Caco-2 (cell line): ENCODE measurements at regions not wholly inside any gene's neighbourhood (a gene's known extent, or its start where the extent isn't known, plus 50 kb on each side); places are given as distances from the start of the nearest gene placed in this dataset.

Source experiments
- BruUV-seq: library from RNA; stranded (reverse); fragments of 400-500 nt; replicated peaks from 2 replicates; lab custom pipeline; 2021; lab: Mats Ljungman, UMichigan
- CTCF ChIA-PET: fragments of 300-600 bp; sonication (Branson Sonifier 250); formaldehyde crosslinking; loops from one replicate; lab custom pipeline; 2022; ENCODE audit warnings: antibody characterized with exemption; lab: Charles Lee
- POLR2A ChIA-PET: fragments of 300-600 bp; sonication (Branson Sonifier 250); formaldehyde crosslinking; loops from one replicate; lab custom pipeline; 2022; ENCODE audit warnings: antibody characterized with exemption; lab: Charles Lee
- DNase-seq, 2 experiments: peaks; one replicate each; pipeline versions ENCODE4 v3.0.0 to v3.0.0-alpha.2; 2020 to 2022
- H3K27me3 ChIP-seq: replicated peaks from 2 replicates; pipeline ENCODE4 v1.6.0; 2011; ENCODE audit warnings: low read length; ENCODE audit not compliant: control insufficient read depth, insufficient read depth
- H3K36me3 ChIP-seq: 2 replicates; pipeline ENCODE4 v1.5.1; 2011; ENCODE audit warnings: low read length; ENCODE audit not compliant: control insufficient read depth, insufficient read depth
- H3K4me1 ChIP-seq: fragments of 250-450 bp; sonication (Bioruptor Pico); 2 replicates; pipeline ENCODE4 v1.5.1; 2020; ENCODE audit warnings: mild to moderate bottlenecking
- H3K4me3 ChIP-seq: 2 replicates; pipeline ENCODE4 v1.5.1; 2011; ENCODE audit warnings: low read depth, mild to moderate bottlenecking, control low read depth, low read length
- H3K9me3 ChIP-seq: fragments of 250-450 bp; sonication (Bioruptor Pico); 2 replicates; pipeline ENCODE4 v1.5.1; 2020; ENCODE audit warnings: mild to moderate bottlenecking, moderate library complexity
- H3K27ac Mint-ChIP-seq: one replicate; pipeline ENCODE4 v1.8.0; 2022; ENCODE audit warnings: mixed read lengths; ENCODE audit not compliant: unreplicated experiment
- H3K27me3 Mint-ChIP-seq: one replicate; pipeline ENCODE4 v1.8.0; 2022; ENCODE audit warnings: mixed read lengths; ENCODE audit not compliant: insufficient read depth, unreplicated experiment
- H3K36me3 Mint-ChIP-seq: one replicate; pipeline ENCODE4 v1.8.0; 2022; ENCODE audit warnings: mild to moderate bottlenecking, mixed read lengths; ENCODE audit not compliant: insufficient read depth, unreplicated experiment
- H3K4me1 Mint-ChIP-seq: one replicate; pipeline ENCODE4 v1.8.0; 2022; ENCODE audit warnings: low read depth, mixed read lengths; ENCODE audit not compliant: unreplicated experiment
- H3K4me3 Mint-ChIP-seq: one replicate; pipeline ENCODE4 v1.8.0; 2022; ENCODE audit warnings: mild to moderate bottlenecking, moderate library complexity, mixed read lengths; ENCODE audit not compliant: unreplicated experiment
- H3K9me3 Mint-ChIP-seq: one replicate; pipeline ENCODE4 v1.8.0; 2022; ENCODE audit warnings: mixed read lengths; ENCODE audit not compliant: unreplicated experiment
- CTCF ChIP-seq, 2 experiments: fragments of 200-600 bp in 1 of 2; IDR thresholded peaks; 1 replicate in 1 of 2; 2 replicates in 1 of 2; pipeline versions ENCODE4 v1.5.1 to v1.8.0; 2011 to 2022; ENCODE audit warnings: antibody characterized with exemption in 1 of 2, control low read depth in 1 of 2, inconsistent platforms in 1 of 2, low read depth in 1 of 2, low read length in 1 of 2, mild to moderate bottlenecking in 1 of 2, moderate library complexity in 1 of 2; ENCODE audit not compliant: insufficient read depth in 1 of 2, severe bottlenecking in 1 of 2, unreplicated experiment in 1 of 2
- intact Hi-C: fragments of 100-400 bp; cut with micrococcal nuclease; formaldehyde crosslinking; loops from one replicate; pipeline ENCODE4 v1.10.0; 2022; ENCODE audit not compliant: unreplicated experiment

GRCh38 chrX:84712621-84713020, 210.4 kb upstream of the HDX start:
- H3K4me1 ChIP-seq = no peaks in the 10 kb centered on the region
- H3K36me3 ChIP-seq = no peaks in the 10 kb centered on the region
- no peaks in the 10 kb centered on the region for H3K4me1 Mint-ChIP-seq
- H3K9me3 ChIP-seq = no peaks in the 10 kb centered on the region
- TF ChIP-seq CTCF (IDR thresholded peaks at IDR 0.05; ENCODE audit: insufficient read depth in 1 of 2, low read depth in 1 of 2, low read length in 1 of 2, severe bottlenecking in 1 of 2, unreplicated experiment in 1 of 2) = no peak
- no peak overlapping the region for H3K27ac Mint-ChIP-seq
- ChIA-PET POLR2A (no interaction called here), CTCF (no interaction called here)
- H3K27me3 ChIP-seq = no peaks in the 10 kb centered on the region
- BruUV-seq = no TSS peak
- H3K9me3 Mint-ChIP-seq = no peaks in the 10 kb centered on the region
- DNase-seq = no peak
- H3K36me3 Mint-ChIP-seq = no peaks in the 10 kb centered on the region
- H3K4me3 Mint-ChIP-seq = no peak overlapping the region
- no peaks in the 10 kb centered on the region for H3K27me3 Mint-ChIP-seq
- H3K4me3 ChIP-seq = no peak overlapping the region
- intact Hi-C loops = no loop called here

DNA sequence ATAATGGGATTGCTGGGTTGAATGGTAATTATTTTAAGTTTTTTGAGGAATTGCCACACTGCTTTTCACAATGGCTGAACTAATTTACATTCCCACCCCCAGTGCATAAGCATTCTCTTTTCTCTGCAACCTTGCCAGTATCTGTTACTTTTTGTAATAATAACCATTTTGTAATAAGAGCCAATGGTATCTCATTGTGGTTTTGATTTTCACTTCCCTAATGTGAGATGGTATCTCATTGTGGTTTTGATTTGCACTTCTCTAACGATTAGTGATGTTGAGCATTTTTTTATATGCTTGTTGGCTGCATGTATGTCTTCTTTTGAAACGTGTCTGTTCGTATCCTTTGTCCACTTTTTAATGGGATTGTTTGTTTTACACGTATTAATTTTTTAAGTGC, 213.1 kb upstream of the HDX start:
- CTCF ChIA-PET = no interaction called here

GRCh38 chrX:84717343-84717742, 215.1 kb upstream of the HDX start:
- Histone ChIP-seq H3K9me3 (no peaks in the 10 kb centered on the region), H3K36me3 (no peaks in the 10 kb centered on the region), H3K4me1 (no peaks in the 10 kb centered on the region), H3K27me3 (no peaks in the 10 kb centered on the region), H3K4me3 (no peak overlapping the region)
- Mint-ChIP-seq H3K9me3 (no peaks in the 10 kb centered on the region), H3K27ac (no peak overlapping the region), H3K4me3 (no peak overlapping the region), H3K27me3 (no peaks in the 10 kb centered on the region), H3K36me3 (no peaks in the 10 kb centered on the region), H3K4me1 (no peaks in the 10 kb centered on the region)
- no TSS peak for BruUV-seq
- intact Hi-C loops = no loop called here
- ChIA-PET POLR2A (no interaction called here), CTCF (no interaction called here)
- TF ChIP-seq CTCF (IDR thresholded peaks at IDR 0.05; ENCODE audit: insufficient read depth in 1 of 2, low read depth in 1 of 2, low read length in 1 of 2, severe bottlenecking in 1 of 2, unreplicated experiment in 1 of 2) = no peak
- no peak for DNase-seq

More for the DNA sequence above, 213.1 kb upstream of the HDX start:
- H3K4me3 Mint-ChIP-seq = no peak overlapping the region
- no peak for TF ChIP-seq CTCF (IDR thresholded peaks at IDR 0.05; ENCODE audit: insufficient read depth in 1 of 2, low read depth in 1 of 2, low read length in 1 of 2, severe bottlenecking in 1 of 2, unreplicated experiment in 1 of 2)
- H3K4me1 Mint-ChIP-seq = no peaks in the 10 kb centered on the region
- BruUV-seq = no TSS peak
- intact Hi-C loops = no loop called here
- POLR2A ChIA-PET = no interaction called here
- H3K4me3 ChIP-seq = no peak overlapping the region
- H3K36me3 Mint-ChIP-seq = no peaks in the 10 kb centered on the region
- no peaks in the 10 kb centered on the region for H3K27me3 ChIP-seq
- no peaks in the 10 kb centered on the region for H3K4me1 ChIP-seq
- DNase-seq = no peak
- H3K9me3 Mint-ChIP-seq = no peaks in the 10 kb centered on the region
- H3K36me3 ChIP-seq = no peaks in the 10 kb centered on the region
- H3K27me3 Mint-ChIP-seq = no peaks in the 10 kb centered on the region
- H3K27ac Mint-ChIP-seq = no peak overlapping the region
- no peaks in the 10 kb centered on the region for H3K9me3 ChIP-seq
